Thoracic aorta (tissue), 2 donors: ENCODE measurements at regions not wholly inside any gene's neighbourhood (a gene's known extent, or its start where the extent isn't known, plus 50 kb on each side); places are given as distances from the start of the nearest gene placed in this dataset.

Source experiments
- ATAC-seq: fragments of 150-250 bp; one replicate; pipeline ENCODE4 v1.8.0; 2017; ENCODE audit warnings: low read depth; ENCODE audit not compliant: insufficient number of reproducible peaks, low FRiP score
- DNase-seq: peaks from one replicate; pipeline ENCODE4 v3.0.0-alpha.2; 2020; ENCODE audit warnings: low spot score
- H3K27ac ChIP-seq, 2 donors: fragments of 200-600 bp; sonication (generic); 1 replicate in 1 of 2; 2 replicates in 1 of 2; pipeline ENCODE4 v1.5.1; 2016; ENCODE audit warnings: mild to moderate bottlenecking in 2 of 2, moderate library complexity in 2 of 2
- H3K27me3 ChIP-seq: fragments of 200-600 bp; sonication (generic); replicated peaks from 2 replicates; pipeline ENCODE4 v1.6.0; 2016; ENCODE audit warnings: mild to moderate bottlenecking; ENCODE audit not compliant: insufficient read depth
- H3K36me3 ChIP-seq: fragments of 200-600 bp; sonication (generic); one replicate; pipeline ENCODE4 v1.5.1; 2016
- H3K4me1 ChIP-seq, 2 donors: fragments of 200-600 bp; sonication (generic); 1 replicate in 1 of 2; 2 replicates in 1 of 2; pipeline versions ENCODE4 v1.5.1 to v1.6.0; 2016; ENCODE audit warnings: low read depth in 2 of 2, mild to moderate bottlenecking in 1 of 2; ENCODE audit not compliant: control insufficient read depth in 1 of 2
- H3K4me3 ChIP-seq: fragments of 200-600 bp; sonication (generic); 2 replicates; pipeline ENCODE4 v1.5.1; 2016; ENCODE audit warnings: mild to moderate bottlenecking
- H3K9me3 ChIP-seq: fragments of 200-600 bp; sonication (generic); 2 replicates; pipeline ENCODE4 v1.5.1; 2016
- TF ChIP-seq, protein P1 (sequence below): fragments of 200-600 bp; sonication (generic); IDR thresholded peaks from one replicate; pipeline ENCODE4 v1.5.1; 2019; ENCODE audit warnings: antibody characterized with exemption

DNA sequence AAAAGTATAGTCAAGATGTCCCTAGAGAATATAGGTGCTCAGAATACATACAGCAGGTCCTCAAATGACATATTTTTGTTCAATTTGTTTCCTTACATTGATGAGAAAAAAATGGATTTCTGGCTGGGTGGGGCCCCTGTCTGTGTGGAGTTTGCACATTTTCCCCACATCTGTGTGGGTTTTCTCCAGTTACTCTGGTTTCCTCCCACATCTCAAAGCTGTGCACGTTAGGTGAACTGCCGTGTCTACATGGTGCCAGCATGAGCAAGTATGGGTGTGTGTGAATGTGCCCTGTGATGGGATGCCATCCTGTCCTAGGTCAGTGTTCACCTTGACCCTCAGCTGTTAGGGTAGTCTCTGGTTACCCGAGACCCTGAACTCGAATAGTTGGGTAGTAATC lies 289.1 kb downstream of the GRIN2B start:
- DNase-seq (no peak), ATAC-seq (no peak)
- Histone ChIP-seq H3K4me3 (no peak overlapping the region), H3K9me3 (no peaks in the 10 kb centered on the region), H3K27ac (no peak overlapping the region), H3K27me3 (no peaks in the 10 kb centered on the region), H3K36me3 (no peaks in the 10 kb centered on the region), H3K4me1 (no peaks in the 10 kb centered on the region)
- TF ChIP-seq, protein P1, sequence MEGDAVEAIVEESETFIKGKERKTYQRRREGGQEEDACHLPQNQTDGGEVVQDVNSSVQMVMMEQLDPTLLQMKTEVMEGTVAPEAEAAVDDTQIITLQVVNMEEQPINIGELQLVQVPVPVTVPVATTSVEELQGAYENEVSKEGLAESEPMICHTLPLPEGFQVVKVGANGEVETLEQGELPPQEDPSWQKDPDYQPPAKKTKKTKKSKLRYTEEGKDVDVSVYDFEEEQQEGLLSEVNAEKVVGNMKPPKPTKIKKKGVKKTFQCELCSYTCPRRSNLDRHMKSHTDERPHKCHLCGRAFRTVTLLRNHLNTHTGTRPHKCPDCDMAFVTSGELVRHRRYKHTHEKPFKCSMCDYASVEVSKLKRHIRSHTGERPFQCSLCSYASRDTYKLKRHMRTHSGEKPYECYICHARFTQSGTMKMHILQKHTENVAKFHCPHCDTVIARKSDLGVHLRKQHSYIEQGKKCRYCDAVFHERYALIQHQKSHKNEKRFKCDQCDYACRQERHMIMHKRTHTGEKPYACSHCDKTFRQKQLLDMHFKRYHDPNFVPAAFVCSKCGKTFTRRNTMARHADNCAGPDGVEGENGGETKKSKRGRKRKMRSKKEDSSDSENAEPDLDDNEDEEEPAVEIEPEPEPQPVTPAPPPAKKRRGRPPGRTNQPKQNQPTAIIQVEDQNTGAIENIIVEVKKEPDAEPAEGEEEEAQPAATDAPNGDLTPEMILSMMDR, result no peak

DNA sequence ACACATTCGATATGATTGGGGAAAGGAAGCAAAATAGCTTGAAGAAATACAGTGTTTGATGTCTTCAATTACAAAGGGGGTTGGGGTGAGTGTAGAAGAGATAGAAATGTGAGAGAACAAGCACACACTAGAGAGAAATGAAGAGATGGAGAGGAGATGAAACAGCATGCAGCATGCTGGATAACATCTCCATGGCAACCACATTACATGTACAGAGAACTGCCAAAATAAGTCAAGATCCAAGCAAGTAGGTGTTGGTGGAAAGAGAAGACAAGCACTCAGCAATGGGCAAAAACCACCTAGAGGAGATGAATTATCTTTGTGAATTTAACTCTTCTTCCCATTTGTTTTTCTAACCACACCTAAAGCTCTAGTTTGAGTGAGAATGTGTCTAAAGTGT lies 289.8 kb downstream of the GRIN2B start:
- Histone ChIP-seq H3K27ac (no peak overlapping the region), H3K36me3 (no peaks in the 10 kb centered on the region), H3K9me3 (no peaks in the 10 kb centered on the region), H3K4me1 (no peaks in the 10 kb centered on the region), H3K27me3 (no peaks in the 10 kb centered on the region), H3K4me3 (no peak overlapping the region)
- no peak for DNase-seq
- ATAC-seq, result no peak
- TF ChIP-seq, protein P1, result no peak

DNA sequence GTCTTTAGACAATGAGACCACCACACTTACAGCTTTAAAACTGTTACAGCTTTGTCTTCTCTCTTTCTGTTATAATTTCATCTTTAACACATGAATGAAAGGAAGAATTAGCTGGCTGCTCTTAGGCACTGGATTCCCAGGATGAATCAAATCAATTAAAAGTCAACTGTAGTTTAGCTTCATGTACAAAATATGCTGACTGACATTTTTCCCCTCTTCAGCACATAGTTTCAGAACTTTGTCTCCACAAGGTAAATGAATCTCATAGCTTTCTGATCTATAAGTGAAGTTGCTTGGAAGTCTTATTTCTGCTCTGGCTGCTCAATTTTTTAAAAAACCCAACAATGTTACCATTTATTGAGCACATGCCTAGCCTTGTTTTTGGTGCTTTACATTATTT lies 293.8 kb downstream of the GRIN2B start:
- no peak overlapping the region for H3K27ac ChIP-seq
- TF ChIP-seq, protein P1, result no peak

DNA sequence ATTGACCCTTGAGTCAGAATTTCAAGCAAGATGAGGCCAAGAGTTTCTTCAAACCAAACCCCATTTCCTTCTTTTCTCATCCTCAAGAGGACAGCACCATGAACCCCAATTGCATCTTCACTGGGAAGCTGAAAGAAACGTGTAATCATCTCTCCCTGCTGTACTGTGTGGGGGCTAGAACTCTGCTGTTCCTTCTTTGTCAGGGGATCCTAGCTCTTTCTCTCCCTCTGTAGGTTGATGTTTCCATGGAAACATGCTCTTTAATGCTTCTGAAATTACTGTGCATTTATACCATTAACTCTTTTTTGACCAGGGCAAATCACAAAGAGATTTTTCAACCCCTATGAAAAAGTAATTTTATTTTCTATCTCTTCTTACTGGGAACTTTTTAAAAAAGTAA lies 295.1 kb downstream of the GRIN2B start:
- TF ChIP-seq, protein P1, result no peak
- DNase-seq (no peak), ATAC-seq (no peak)
- Histone ChIP-seq H3K27ac (no peak overlapping the region), H3K27me3 (no peaks in the 10 kb centered on the region), H3K4me1 (no peaks in the 10 kb centered on the region), H3K4me3 (no peak overlapping the region), H3K9me3 (no peaks in the 10 kb centered on the region), H3K36me3 (no peaks in the 10 kb centered on the region)

More for the DNA sequence above, 293.8 kb downstream of the GRIN2B start:
- ATAC-seq (no peak), DNase-seq (no peak)
- no peaks in the 10 kb centered on the region for H3K36me3 ChIP-seq
- H3K4me1 ChIP-seq, result no peaks in the 10 kb centered on the region
- H3K27me3 ChIP-seq, result no peaks in the 10 kb centered on the region
- H3K9me3 ChIP-seq, result no peaks in the 10 kb centered on the region
- H3K4me3 ChIP-seq, result no peak overlapping the region

DNA sequence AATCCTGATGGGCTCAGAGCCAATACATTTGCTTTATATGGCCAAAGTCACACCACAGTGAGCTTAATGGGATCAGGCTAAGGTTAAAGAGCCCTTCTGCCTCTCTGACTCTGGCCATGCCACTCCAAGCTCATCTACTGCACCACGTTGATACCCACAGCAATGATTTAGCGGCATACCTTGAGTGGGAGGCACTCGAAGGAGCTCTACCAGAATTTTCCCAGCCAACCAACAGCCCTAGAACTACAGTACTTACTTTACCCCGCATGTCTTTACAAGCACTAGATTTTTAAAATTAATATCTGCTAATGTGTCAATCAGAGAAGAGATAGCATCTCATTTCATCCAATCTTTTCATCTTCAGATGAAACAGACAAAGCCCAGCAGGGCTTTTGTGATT lies 300.5 kb downstream of the GRIN2B start:
- TF ChIP-seq, protein P1, result no peak
- Histone ChIP-seq H3K4me1 (no peaks in the 10 kb centered on the region), H3K9me3 (no peaks in the 10 kb centered on the region), H3K27ac (no peak overlapping the region), H3K4me3 (no peak overlapping the region), H3K36me3 (no peaks in the 10 kb centered on the region), H3K27me3 (no peaks in the 10 kb centered on the region)
- ATAC-seq, result no peak
- DNase-seq, result no peak
